RWPE2 (cell line): ENCODE measurements at regions not wholly inside any gene's neighbourhood (a gene's known extent, or its start where the extent isn't known, plus 50 kb on each side); places are given as distances from the start of the nearest gene placed in this dataset.

Source experiments
- ATAC-seq: fragments of 200-7000 bp; cut with Tn5 transposase; 3 replicates; pipeline ENCODE4 v1.9.1; 2021; ENCODE audit warnings: low read depth
- DNase-seq: peaks from one replicate; pipeline ENCODE4 v3.0.0-alpha.2; 2020; ENCODE audit warnings: low spot score
- H3K27ac ChIP-seq: fragments of 450-650 bp; 2 replicates; pipeline ENCODE4 v1.5.1; 2017; ENCODE audit warnings: mild to moderate bottlenecking; ENCODE audit not compliant: poor library complexity, severe bottlenecking
- H3K27me3 ChIP-seq: fragments of 250-450 bp; sonication (Bioruptor Pico); 2 replicates; pipeline ENCODE4 v1.5.1; 2021; ENCODE audit warnings: mild to moderate bottlenecking, moderate library complexity; ENCODE audit not compliant: insufficient read depth, poor library complexity, severe bottlenecking
- H3K36me3 ChIP-seq: fragments of 250-450 bp; sonication (Bioruptor Pico); 2 replicates; pipeline ENCODE4 v1.5.1; 2020; ENCODE audit warnings: low read depth, mild to moderate bottlenecking, moderate library complexity
- H3K4me1 ChIP-seq: fragments of 250-450 bp; sonication (Bioruptor Pico); 2 replicates; pipeline ENCODE4 v1.5.1; 2021; ENCODE audit warnings: mild to moderate bottlenecking, moderate library complexity; ENCODE audit not compliant: insufficient read depth, poor library complexity, severe bottlenecking
- H3K4me3 ChIP-seq: fragments of 250-450 bp; sonication (Bioruptor Pico); 2 replicates; pipeline ENCODE4 v1.5.1; 2021; ENCODE audit warnings: mild to moderate bottlenecking, moderate library complexity; ENCODE audit not compliant: severe bottlenecking
- H3K9me3 ChIP-seq: fragments of 250-450 bp; sonication (Bioruptor Pico); 2 replicates; pipeline ENCODE4 v1.5.1; 2021; ENCODE audit warnings: mild to moderate bottlenecking, moderate library complexity; ENCODE audit not compliant: severe bottlenecking
- TF ChIP-seq, protein P1 (sequence below): fragments of 450-650 bp; IDR thresholded peaks from one replicate; pipeline ENCODE4 v1.5.1; 2017; ENCODE audit warnings: mild to moderate bottlenecking, moderate library complexity; ENCODE audit not compliant: poor library complexity, severe bottlenecking

DNA sequence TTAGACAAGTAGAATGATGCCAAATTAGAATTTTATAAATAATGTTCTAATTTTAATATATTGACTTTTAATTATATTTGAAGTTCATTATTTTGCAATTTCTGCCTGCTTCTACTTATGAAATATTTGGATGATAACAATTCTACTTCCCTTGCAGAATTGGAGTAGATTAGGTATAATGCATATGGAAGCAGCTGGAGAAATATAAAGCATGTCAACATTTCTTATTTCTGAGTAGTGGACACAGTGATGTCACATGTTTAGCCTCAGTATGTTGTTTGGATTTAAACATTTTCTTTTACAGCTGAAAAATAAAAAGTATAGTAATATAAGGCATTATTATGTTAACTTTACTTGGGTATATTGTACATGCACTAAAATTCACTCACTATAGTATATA is 344.2 kb upstream of the E2F7 start:
- Histone ChIP-seq H3K9me3 (no peaks in the 10 kb centered on the region), H3K36me3 (no peaks in the 10 kb centered on the region), H3K27ac (no peak overlapping the region), H3K4me1 (no peaks in the 10 kb centered on the region), H3K4me3 (no peak overlapping the region), H3K27me3 (no peaks in the 10 kb centered on the region)
- DNase-seq = no peak
- TF ChIP-seq, protein P1, sequence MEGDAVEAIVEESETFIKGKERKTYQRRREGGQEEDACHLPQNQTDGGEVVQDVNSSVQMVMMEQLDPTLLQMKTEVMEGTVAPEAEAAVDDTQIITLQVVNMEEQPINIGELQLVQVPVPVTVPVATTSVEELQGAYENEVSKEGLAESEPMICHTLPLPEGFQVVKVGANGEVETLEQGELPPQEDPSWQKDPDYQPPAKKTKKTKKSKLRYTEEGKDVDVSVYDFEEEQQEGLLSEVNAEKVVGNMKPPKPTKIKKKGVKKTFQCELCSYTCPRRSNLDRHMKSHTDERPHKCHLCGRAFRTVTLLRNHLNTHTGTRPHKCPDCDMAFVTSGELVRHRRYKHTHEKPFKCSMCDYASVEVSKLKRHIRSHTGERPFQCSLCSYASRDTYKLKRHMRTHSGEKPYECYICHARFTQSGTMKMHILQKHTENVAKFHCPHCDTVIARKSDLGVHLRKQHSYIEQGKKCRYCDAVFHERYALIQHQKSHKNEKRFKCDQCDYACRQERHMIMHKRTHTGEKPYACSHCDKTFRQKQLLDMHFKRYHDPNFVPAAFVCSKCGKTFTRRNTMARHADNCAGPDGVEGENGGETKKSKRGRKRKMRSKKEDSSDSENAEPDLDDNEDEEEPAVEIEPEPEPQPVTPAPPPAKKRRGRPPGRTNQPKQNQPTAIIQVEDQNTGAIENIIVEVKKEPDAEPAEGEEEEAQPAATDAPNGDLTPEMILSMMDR = no peak
- ATAC-seq = no peak

DNA sequence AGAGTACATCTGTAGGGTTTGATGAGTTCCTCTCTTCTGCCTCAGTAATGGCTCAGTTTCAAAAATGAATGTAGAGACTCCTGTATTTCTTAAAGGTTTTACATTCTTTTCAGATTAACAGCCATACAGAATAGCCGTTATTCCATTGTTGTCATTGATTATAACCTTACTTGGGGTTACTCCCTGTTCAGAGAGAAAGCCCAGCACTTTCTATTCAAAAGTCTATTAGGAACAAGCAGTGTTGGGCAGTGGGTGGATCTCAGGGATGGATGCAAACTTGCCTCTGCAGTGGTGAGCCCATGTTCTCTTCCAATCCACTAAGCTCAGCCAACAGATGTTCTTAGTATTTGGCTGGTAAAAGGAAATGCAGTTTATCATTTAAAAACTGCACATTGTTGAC is 342.6 kb upstream of the E2F7 start:
- Histone ChIP-seq H3K27me3 (no peaks in the 10 kb centered on the region), H3K9me3 (no peaks in the 10 kb centered on the region), H3K4me1 (no peaks in the 10 kb centered on the region), H3K27ac (no peak overlapping the region), H3K4me3 (no peak overlapping the region), H3K36me3 (no peaks in the 10 kb centered on the region)
- no peak for ATAC-seq
- TF ChIP-seq, protein P1 = no peak
- DNase-seq = no peak

DNA sequence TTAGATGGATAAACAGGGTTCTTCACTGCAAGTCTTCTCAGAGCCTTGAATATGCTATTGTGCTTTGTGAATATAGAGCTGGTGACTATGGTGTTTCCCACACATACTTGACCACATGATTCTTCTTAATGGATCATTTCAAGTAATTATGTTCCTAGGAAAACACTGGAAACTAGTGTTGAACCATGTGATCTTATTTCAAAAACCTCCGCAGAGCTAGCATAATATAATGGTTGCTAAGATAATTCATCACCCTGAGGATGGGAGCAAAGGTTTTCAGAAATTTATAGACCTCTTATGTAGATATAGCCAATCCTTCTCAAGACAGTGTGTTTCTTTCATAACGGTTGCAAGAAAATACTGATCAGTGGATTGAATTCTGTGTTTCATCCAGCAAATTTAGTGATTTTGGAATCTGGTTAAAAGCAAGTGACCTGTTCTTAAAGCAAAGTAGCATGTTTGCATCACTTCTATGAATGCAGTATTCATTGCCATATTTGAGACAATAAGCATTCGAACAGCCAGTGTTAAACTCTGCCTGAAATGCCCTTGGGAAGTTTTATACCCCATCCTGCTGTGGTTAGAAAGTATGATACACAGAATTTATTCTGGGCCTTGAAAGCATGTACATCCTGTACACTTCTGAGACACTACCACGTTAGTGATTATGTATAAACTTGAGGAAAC is 341.0 kb upstream of the E2F7 start:
- DNase-seq (no peak), ATAC-seq (no peak)
- TF ChIP-seq, protein P1 = no peak
- Histone ChIP-seq H3K9me3 (no peaks in the 10 kb centered on the region), H3K4me3 (no peak overlapping the region), H3K27ac (no peak overlapping the region), H3K27me3 (no peaks in the 10 kb centered on the region), H3K4me1 (no peaks in the 10 kb centered on the region), H3K36me3 (no peaks in the 10 kb centered on the region)

DNA sequence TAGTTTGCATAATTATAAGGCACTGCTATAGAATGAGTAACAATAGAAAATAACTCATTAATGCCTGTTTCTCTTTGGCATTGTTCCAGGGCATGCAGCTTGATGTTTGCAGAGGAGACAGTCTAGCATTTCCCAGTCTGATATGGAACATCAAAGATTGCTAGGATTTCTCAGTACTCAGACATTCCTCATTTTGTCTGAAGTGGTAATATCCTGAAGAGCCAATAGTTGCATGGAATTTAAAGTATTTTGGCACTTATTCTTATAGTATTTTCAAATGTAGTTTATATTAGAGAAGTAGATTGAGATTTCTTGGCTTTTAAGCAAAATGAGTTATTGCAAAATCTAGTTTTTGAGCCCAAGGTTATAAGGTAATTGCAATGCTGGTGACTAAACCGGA is 337.3 kb upstream of the E2F7 start:
- DNase-seq = no peak

DNA sequence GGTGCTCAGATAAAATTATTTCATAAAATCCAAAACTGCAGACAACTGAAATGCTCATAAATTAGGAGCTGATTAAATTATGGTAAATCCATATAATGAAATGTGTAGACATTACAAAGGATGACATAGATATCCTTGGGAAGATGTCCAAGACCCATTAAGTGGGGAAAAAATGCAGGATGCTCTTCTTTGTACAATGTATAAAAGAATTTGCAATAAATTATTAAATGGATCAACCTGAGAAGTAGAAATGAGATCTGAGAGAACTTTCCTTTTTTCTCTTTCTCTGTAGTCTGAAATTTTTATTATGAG is 336.4 kb upstream of the E2F7 start:
- Histone ChIP-seq H3K27me3 (no peaks in the 10 kb centered on the region), H3K9me3 (no peaks in the 10 kb centered on the region), H3K4me1 (no peaks in the 10 kb centered on the region), H3K27ac (no peak overlapping the region), H3K36me3 (no peaks in the 10 kb centered on the region), H3K4me3 (no peak overlapping the region)
- ATAC-seq (no peak), DNase-seq (no peak)
- TF ChIP-seq, protein P1 = no peak

More for the DNA sequence above, 337.3 kb upstream of the E2F7 start:
- ATAC-seq = no peak
- no peaks in the 10 kb centered on the region for H3K4me1 ChIP-seq
- no peak overlapping the region for H3K4me3 ChIP-seq
- TF ChIP-seq, protein P1 = no peak
- no peaks in the 10 kb centered on the region for H3K27me3 ChIP-seq
- no peak overlapping the region for H3K27ac ChIP-seq
- H3K9me3 ChIP-seq = no peaks in the 10 kb centered on the region
- no peaks in the 10 kb centered on the region for H3K36me3 ChIP-seq
